HepG2 (cell line): ENCODE measurements at regions not wholly inside any gene's neighbourhood (a gene's known extent, or its start where the extent isn't known, plus 50 kb on each side); places are given as distances from the start of the nearest gene placed in this dataset.
A peak's percentile ranks its signal among the peaks of the same experiment; 100 is the strongest.
"Not testable (repeated sequence)": the region's sequence is repeated elsewhere in the genome, so short reads cannot be mapped to it uniquely, and the experiment has no call there.

Experiments
- ATAC-seq: fragments of 200-7000 bp; cut with Tn5 transposase; 3 replicates; pipeline ENCODE4 v1.9.1; 2020; ENCODE audit warnings: mild to moderate bottlenecking, moderate library complexity
- BruUV-seq: library from RNA; stranded (reverse); fragments of 400-500 nt; replicated peaks from 2 replicates; lab custom pipeline; 2021; lab: Mats Ljungman, UMichigan
- CTCF ChIA-PET: fragments of 300-600 bp; formaldehyde crosslinking; extraction: SDS; loops from one replicate; lab custom pipeline; 2021; ENCODE audit warnings: low total read pairs, inconsistent platforms, low intra/inter-chr PET ratio; lab: Yijun Ruan, JAX
- POLR2A ChIA-PET: fragments of 350-600 bp; sonication (Branson Sonifier 250); formaldehyde crosslinking; loops from one replicate; lab custom pipeline; 2020; ENCODE audit warnings: antibody characterized with exemption, inconsistent platforms; lab: Yijun Ruan, JAX
- DNase-seq: peaks from one replicate; pipeline ENCODE4 v3.0.0-alpha.2; 2015; ENCODE audit warnings: low spot score
- FAIRE-seq: peaks from 3 replicates; lab custom pipeline; 2011; peaks lifted over from hg19 to GRCh38; lab: Jason Lieb, UNC
- H2AFZ ChIP-seq: one replicate; pipeline ENCODE4 v1.6.1; 2011; ENCODE audit warnings: low read length, inconsistent platforms
- H3K27ac ChIP-seq: fragments of 300-600 bp; 3 replicates; pipeline ENCODE4 v1.8.0; 2011; ENCODE audit warnings: mixed run types, mild to moderate bottlenecking, mixed read lengths, low read length, inconsistent platforms; ENCODE audit not compliant: insufficient read depth; ENCODE audit errors: extremely low read length
- H3K27me3 ChIP-seq, 2 experiments: fragments of 200-600 bp in 1 of 2; 2 replicates in 1 of 2; 3 replicates in 1 of 2; pipeline versions ENCODE4 v1.6.0 to v1.8.0; 2011; ENCODE audit warnings: low read length in 2 of 2, mild to moderate bottlenecking in 2 of 2, moderate library complexity in 2 of 2, inconsistent platforms in 1 of 2; ENCODE audit not compliant: insufficient read depth in 2 of 2, control insufficient read depth in 1 of 2
- H3K36me3 ChIP-seq, 2 experiments: fragments of 200-600 bp in 1 of 2; replicated peaks in 1 of 2; 2 replicates in 1 of 2; 3 replicates in 1 of 2; pipeline versions ENCODE4 v1.5.1 to v1.8.0; 2011; ENCODE audit warnings: low read length in 2 of 2, inconsistent platforms in 1 of 2; ENCODE audit not compliant: insufficient read depth in 2 of 2, control insufficient read depth in 1 of 2
- H3K4me1 ChIP-seq: 2 replicates; pipeline ENCODE4 v1.5.1; 2012; ENCODE audit warnings: low read length, inconsistent platforms; ENCODE audit not compliant: insufficient read depth
- H3K4me2 ChIP-seq: 2 replicates; pipeline ENCODE4 v1.6.0; 2011; ENCODE audit warnings: low read depth, low read length, inconsistent platforms
- H3K4me3 ChIP-seq, 3 experiments: fragments of 200-600 bp in 1 of 3; sonication (generic), shearing (Covaris generic) in 1 of 3; replicated peaks in 1 of 3; 2 replicates each; pipeline ENCODE4 v1.5.1; 2011 to 2016; ENCODE audit warnings: low read length in 3 of 3, inconsistent platforms in 2 of 3, low read depth in 2 of 3, mild to moderate bottlenecking in 2 of 3, control low read depth in 1 of 3, mixed read lengths in 1 of 3; ENCODE audit not compliant: insufficient read depth in 1 of 3
- H3K79me2 ChIP-seq: one replicate; pipeline ENCODE4 v1.6.1; 2011; ENCODE audit warnings: low read length, inconsistent platforms; ENCODE audit not compliant: insufficient read depth
- H3K9ac ChIP-seq: 2 replicates; pipeline ENCODE4 v1.6.0; 2011; ENCODE audit warnings: mild to moderate bottlenecking, low read depth, low read length, inconsistent platforms; ENCODE audit not compliant: insufficient read depth
- H3K9me3 ChIP-seq: 2 replicates; pipeline ENCODE4 v1.5.1; 2012; ENCODE audit warnings: mild to moderate bottlenecking, low read length
- H4K20me1 ChIP-seq: 2 replicates; pipeline ENCODE4 v1.6.0; 2011; ENCODE audit warnings: inconsistent platforms, mild to moderate bottlenecking, low read length, moderate library complexity; ENCODE audit not compliant: insufficient read depth
- CENPX ChIP-seq: sonication (generic); formaldehyde crosslinking; IDR thresholded peaks from 2 replicates; pipeline ENCODE4 v1.9.0; 2021; ENCODE audit warnings: mild to moderate bottlenecking, missing genetic modification reagents, moderate library complexity
- HDAC1 ChIP-seq: sonication (generic); formaldehyde crosslinking; IDR thresholded peaks from 2 replicates; pipeline ENCODE4 v1.5.1; 2020; ENCODE audit warnings: mild to moderate bottlenecking, missing genetic modification reagents
- ZNF235 ChIP-seq: sonication (generic); formaldehyde crosslinking; IDR thresholded peaks from 2 replicates; pipeline ENCODE4 v1.8.1; 2023; ENCODE audit warnings: mild to moderate bottlenecking, missing genetic modification reagents, borderline replicate concordance
- WGBS: methylation state at CpG from one replicate; pipeline ENCODE4 v1.1.6; 2017; ENCODE audit warnings: low lambda C conversion rate; 5-methylcytosine and 5-hydroxymethylcytosine counted together
- in situ Hi-C: cut with HindIII; loops from 2 replicates; pipeline ENCODE4 v1.10.0; 2017; ENCODE audit warnings: low pct_unique_long_range_greater_than_20kb; ENCODE audit not compliant: extremely low pct_ligation_motif_present
- intact Hi-C: fragments of 100-400 bp; cut with micrococcal nuclease; formaldehyde crosslinking; loops from one replicate; pipeline ENCODE4 v1.10.0; 2022; ENCODE audit not compliant: unreplicated experiment
- TF ChIP-seq, protein P1 (sequence below): sonication (generic); formaldehyde crosslinking; IDR thresholded peaks from 2 replicates; pipeline ENCODE4 v1.9.0; 2021; ENCODE audit warnings: missing genetic modification reagents, borderline replicate concordance

DNA sequence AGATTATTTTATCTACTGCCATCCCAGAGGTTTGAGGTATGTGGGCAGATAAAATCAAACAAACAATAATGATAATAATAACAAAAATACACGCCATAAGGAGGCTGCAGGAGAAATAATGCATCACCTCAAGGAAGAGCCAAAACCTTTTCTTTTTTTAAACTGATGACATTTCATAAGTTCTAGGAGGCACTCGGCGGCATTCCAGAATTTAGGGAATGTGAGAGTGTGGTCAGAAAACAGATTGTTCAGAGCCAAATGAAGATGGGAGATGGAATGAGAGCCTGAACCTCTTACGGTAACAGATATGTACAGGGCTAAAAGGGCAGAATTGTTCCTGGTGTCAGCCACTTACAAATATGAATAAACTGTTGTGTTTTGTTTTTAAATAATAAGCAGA is 615.0 kb upstream of the CHD1 start (continued):
- TF ChIP-seq HDAC1 (CRISPR knock-in tag) (no peak), CENPX (CRISPR knock-in tag) (no peak), ZNF235 (CRISPR knock-in tag) (no peak)
- TF ChIP-seq, protein P1, sequence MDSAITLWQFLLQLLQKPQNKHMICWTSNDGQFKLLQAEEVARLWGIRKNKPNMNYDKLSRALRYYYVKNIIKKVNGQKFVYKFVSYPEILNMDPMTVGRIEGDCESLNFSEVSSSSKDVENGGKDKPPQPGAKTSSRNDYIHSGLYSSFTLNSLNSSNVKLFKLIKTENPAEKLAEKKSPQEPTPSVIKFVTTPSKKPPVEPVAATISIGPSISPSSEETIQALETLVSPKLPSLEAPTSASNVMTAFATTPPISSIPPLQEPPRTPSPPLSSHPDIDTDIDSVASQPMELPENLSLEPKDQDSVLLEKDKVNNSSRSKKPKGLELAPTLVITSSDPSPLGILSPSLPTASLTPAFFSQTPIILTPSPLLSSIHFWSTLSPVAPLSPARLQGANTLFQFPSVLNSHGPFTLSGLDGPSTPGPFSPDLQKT (CRISPR knock-in tag), result no peak

DNA sequence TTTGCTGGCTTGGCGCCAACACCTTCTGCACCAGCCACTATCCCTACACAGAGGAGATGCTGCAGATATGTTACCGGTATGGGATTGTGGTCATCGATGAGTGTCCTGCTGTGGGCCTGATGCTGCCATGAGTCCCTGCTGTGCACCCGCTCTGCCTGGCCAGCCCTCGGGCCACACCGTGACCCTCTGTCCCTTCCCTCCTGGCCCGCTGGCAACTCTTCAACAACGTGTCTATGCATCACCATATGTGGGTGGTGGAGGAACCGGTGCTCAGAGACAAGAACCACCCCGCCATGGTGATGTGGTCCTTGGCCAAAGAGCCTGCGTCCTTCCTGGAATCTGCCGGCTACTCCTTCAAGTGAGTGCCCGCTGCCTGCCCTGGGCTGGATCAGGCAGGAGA is 605.4 kb upstream of the CHD1 start:
- H3K4me2 ChIP-seq, POLR2A ChIA-PET, H3K36me3 ChIP-seq, H3K27me3 ChIP-seq, H3K9me3 ChIP-seq, BruUV-seq, H3K4me1 ChIP-seq, H2AFZ ChIP-seq, H3K27ac ChIP-seq, H3K4me3 ChIP-seq, H3K9ac ChIP-seq, H3K79me2 ChIP-seq, CTCF ChIA-PET, in situ Hi-C loops, H4K20me1 ChIP-seq, intact Hi-C loops, DNase-seq, FAIRE-seq: not testable (repeated sequence)
- peak; percentile 36; the same call in 2 of the 3 replicates for ATAC-seq
- WGBS, result no CpG with 5 or more reads among the region's 13 CpGs

DNA sequence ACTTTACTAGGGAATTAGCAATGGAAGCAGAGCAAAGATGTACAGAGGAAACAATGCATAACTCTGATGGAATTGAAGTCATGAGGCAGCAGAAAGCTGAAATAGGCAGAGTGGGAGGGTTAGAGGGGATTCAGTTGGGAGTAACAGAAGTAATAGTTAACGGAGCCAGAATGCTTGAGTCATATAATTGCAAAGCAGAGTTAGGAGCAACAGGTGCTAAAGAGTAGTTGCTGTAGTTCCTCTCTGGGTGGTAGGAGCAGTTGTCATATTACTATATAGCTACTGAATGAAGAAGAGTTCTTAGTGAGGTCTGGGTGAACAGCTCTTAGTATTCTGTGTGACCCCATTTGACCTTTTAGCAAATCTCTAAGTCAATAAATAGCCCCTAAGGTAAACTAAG is 592.9 kb upstream of the CHD1 start:
- H3K27me3 ChIP-seq, in situ Hi-C loops, H3K4me3 ChIP-seq, BruUV-seq, H3K4me1 ChIP-seq, intact Hi-C loops, H3K79me2 ChIP-seq, FAIRE-seq, CTCF ChIA-PET, H3K27ac ChIP-seq, H3K9me3 ChIP-seq, H2AFZ ChIP-seq, H3K9ac ChIP-seq, H3K4me2 ChIP-seq, H3K36me3 ChIP-seq, ATAC-seq, H4K20me1 ChIP-seq, DNase-seq, POLR2A ChIA-PET: not testable (repeated sequence)
- 77% methylated on average over 1 of the region's 1 CpG for WGBS

DNA sequence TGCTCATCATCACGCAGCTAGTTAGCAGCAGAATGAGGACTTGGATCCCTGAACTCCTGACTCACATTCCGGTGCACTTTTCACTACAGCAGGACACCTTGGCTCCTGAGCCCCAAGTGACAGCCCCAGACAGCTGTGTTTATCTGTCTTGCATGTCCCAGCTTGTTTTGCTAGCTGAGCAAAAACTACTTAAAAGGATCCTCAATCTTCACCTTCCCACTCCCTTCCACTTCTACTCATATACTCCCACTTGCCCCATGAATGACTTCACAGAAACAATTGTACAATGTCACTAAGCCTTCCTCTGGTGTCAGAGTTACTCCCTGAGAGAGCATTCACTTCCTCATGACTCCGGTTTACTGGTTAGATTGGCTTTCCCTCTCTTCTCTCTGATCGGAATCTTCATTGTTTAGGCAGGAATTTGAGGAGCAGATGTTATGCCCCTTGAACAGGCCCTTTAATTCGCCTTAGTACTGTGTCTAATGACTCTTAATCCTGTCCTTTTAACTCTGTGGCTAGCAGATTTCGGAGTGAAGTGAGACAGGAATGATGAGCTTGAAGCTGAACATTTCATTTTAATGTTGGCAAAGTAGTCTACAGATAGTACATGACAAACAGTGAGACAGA is 587.2 kb upstream of the CHD1 start:
- ATAC-seq, result peak; percentile 31; the same call in 1 of the 3 replicates
- H3K4me2 ChIP-seq, FAIRE-seq, H3K4me1 ChIP-seq, DNase-seq, H3K4me3 ChIP-seq, in situ Hi-C loops, H3K27me3 ChIP-seq, H3K36me3 ChIP-seq, POLR2A ChIA-PET, BruUV-seq, H3K9me3 ChIP-seq, H4K20me1 ChIP-seq, CTCF ChIA-PET, intact Hi-C loops, H3K9ac ChIP-seq, H3K79me2 ChIP-seq, H3K27ac ChIP-seq, H2AFZ ChIP-seq: not testable (repeated sequence)
- WGBS, result 3% methylated on average over 5 of the region's 6 CpGs
